Sigmoid colon (tissue), 6 donors: ENCODE measurements at regions not wholly inside any gene's neighbourhood (a gene's known extent, or its start where the extent isn't known, plus 50 kb on each side); places are given as distances from the start of the nearest gene placed in this dataset.
"Not testable (repeated sequence)": the region's sequence is repeated elsewhere in the genome, so short reads cannot be mapped to it uniquely, and the experiment has no call there.

Experiments
- DNase-seq: peaks from one replicate; pipeline ENCODE4 v3.0.0-alpha.2; 2019
- H3K27ac ChIP-seq, 4 donors: fragments of 200-600 bp; sonication (generic); one replicate each; pipeline ENCODE4 v1.5.1; 2016 to 2019; ENCODE audit warnings: mild to moderate bottlenecking in 1 of 4
- H3K27me3 ChIP-seq, 3 donors: fragments of 200-600 bp; sonication (generic); one replicate each; pipeline ENCODE4 v1.5.1; 2019; ENCODE audit warnings: mild to moderate bottlenecking in 1 of 3
- H3K36me3 ChIP-seq, 4 donors: fragments of 200-600 bp; sonication (generic); one replicate each; pipeline ENCODE4 v1.5.1; 2016 to 2019
- H3K4me1 ChIP-seq, 4 donors: fragments of 200-600 bp; sonication (generic); one replicate each; pipeline ENCODE4 v1.5.1; 2017 to 2019
- H3K4me3 ChIP-seq, 4 donors: fragments of 200-600 bp; sonication (generic); one replicate each; pipeline ENCODE4 v1.5.1; 2017 to 2019; ENCODE audit warnings: mild to moderate bottlenecking in 2 of 4, moderate library complexity in 1 of 4
- H3K9me3 ChIP-seq, 4 donors: fragments of 200-600 bp in 3 of 4; sonication (generic) in 3 of 4; one replicate each; pipeline versions ENCODE4 v1.5.1 to v1.6.1; 2013 to 2019
- EP300 ChIP-seq, 4 donors: sonication (generic); formaldehyde crosslinking; IDR thresholded peaks; one replicate each; pipeline ENCODE4 v1.6.1; 2017; ENCODE audit warnings: antibody characterized with exemption in 4 of 4
- POLR2A ChIP-seq, 2 donors: fragments of 450-650 bp; IDR thresholded peaks; one replicate each; pipeline ENCODE4 v1.6.1; 2016; ENCODE audit warnings: antibody characterized with exemption in 2 of 2, mild to moderate bottlenecking in 2 of 2, moderate library complexity in 2 of 2
- POLR2AphosphoS5 ChIP-seq, 4 donors: sonication (generic); formaldehyde crosslinking; IDR thresholded peaks; one replicate each; pipeline ENCODE4 v1.6.1; 2017; ENCODE audit warnings: antibody characterized with exemption in 4 of 4
- WGBS, 2 donors: extraction: QIAGEN DNeasy Blood & Tissue Kit; methylation state at CpG; one replicate each; pipeline ENCODE4 v1.1.7; 2013; 5-methylcytosine and 5-hydroxymethylcytosine counted together
- intact Hi-C: fragments of 100-400 bp; cut with DNase I; formaldehyde crosslinking; loops from one replicate; pipeline ENCODE4 v1.15.1; 2023
- TF ChIP-seq, protein P1 (sequence below), 4 experiments: fragments of 450-650 bp in 3 of 4; fragments of 200-600 bp in 1 of 4; IDR thresholded peaks; one replicate each; pipeline ENCODE4 v1.5.1; 2016 to 2019; ENCODE audit warnings: antibody characterized with exemption in 4 of 4, mild to moderate bottlenecking in 3 of 4, moderate library complexity in 2 of 4
- donor health status: healthy with polysubstance abuse.
- donor health status: healthy.

DNA sequence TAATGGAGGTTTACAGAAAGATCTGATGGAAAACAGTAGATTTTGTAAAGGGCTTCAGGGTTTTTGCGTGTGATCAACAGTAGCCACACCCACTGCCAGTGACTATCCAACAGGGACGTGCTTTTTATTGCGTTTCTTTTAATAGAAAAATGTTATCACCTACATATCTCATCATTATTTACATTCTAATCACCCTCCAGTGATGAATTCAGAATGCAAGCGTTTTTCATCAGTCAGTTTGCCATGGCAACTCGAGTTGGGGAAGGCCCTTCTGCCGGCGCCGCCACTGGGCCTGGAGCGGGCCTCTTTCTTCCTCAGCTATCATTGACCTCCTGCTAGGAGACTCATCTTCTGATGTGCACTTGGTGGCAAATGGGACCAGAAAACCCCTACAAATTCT is 90.3 kb upstream of the TMTC4 start:
- no peaks in the 10 kb centered on the region for H3K4me1 ChIP-seq
- no peak overlapping the region for H3K4me3 ChIP-seq
- no peaks in the 10 kb centered on the region for H3K27me3 ChIP-seq
- no peaks in the 10 kb centered on the region for H3K9me3 ChIP-seq
- intact Hi-C loops = no loop called here
- TF ChIP-seq POLR2A (IDR thresholded peaks at IDR 0.05) = no peak
- no peaks in the 10 kb centered on the region for H3K36me3 ChIP-seq
- DNase-seq = no peak
- no peak overlapping the region for H3K27ac ChIP-seq
- WGBS, 2 donors = 79 to 80% methylated on average over 9 of the region's 9 CpGs

DNA sequence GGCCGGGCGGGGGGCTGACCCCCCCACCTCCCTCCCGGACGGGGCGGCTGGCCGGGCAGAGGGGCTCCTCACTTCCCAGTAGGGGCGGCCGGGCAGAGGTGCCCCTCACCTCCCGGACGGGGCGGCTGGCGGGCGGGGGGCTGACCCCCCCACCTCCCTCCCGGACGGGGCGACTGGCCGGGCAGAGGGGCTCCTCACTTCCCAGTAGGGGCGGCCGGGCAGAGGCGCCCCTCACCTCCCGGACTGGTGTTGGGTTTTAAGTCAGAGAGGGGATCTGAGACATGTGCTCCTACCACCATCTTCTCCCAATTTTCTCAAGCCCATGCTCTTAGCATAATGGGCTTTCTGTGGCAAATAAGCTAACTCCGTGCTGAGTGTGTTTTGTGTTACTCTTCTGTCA is 87.5 kb upstream of the TMTC4 start:
- 95% methylated on average over 16 to 17 of the region's 22 CpGs for whole genome bisulfite sequencing, 2 donors
- intact Hi-C loops, H3K27ac ChIP-seq, H3K9me3 ChIP-seq, DNase-seq, H3K27me3 ChIP-seq, H3K4me1 ChIP-seq, H3K4me3 ChIP-seq, H3K36me3 ChIP-seq: not testable (repeated sequence)

DNA sequence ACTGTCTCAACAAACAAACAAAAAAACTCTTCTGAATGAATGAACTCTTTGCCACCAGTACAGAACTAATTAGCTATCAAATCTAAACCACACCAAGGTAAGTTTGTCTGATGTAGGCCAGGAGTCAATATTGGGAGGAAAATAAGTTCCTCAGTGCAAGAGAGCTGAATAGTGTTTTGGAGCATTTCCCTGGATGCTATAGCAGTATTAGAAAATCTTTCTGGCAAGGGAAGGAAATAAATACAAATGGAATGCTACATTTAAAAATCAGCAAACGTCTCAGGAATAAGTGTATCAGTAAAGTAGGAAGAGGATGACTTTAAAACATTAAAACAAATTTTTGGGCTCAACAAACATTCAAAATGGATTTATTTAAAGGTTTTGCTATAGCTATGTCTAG is 81.3 kb upstream of the TMTC4 start:
- intact Hi-C loops = no loop called here
- WGBS, 2 donors = 56 to 70% methylated on average over 1 of the region's 1 CpG
- DNase-seq = no peak

DNA sequence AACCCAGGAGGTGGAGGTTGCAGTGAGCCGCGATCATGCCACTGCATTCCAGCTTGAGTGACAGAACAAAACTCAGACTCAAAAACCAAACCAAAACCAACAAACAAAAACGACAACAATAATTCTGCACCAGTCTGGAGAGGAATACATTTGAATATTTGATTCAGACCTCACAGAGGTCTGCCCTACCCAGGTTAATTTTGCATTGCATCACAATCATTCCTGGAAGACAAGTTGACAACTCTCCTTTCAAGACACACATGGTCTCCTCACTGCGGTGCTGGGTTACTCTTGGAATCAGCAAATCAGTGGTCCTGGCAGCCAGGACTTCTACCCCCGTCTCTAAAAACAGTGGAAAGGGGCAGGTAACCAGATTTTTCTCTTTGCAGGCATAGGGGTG is 79.9 kb upstream of the TMTC4 start:
- TF ChIP-seq EP300 (IDR thresholded peaks at IDR 0.05) = no peak
- no peak for TF ChIP-seq POLR2A (IDR thresholded peaks at IDR 0.05)
- no peak for TF ChIP-seq POLR2AphosphoS5 (IDR thresholded peaks at IDR 0.05)
- TF ChIP-seq, protein P1, sequence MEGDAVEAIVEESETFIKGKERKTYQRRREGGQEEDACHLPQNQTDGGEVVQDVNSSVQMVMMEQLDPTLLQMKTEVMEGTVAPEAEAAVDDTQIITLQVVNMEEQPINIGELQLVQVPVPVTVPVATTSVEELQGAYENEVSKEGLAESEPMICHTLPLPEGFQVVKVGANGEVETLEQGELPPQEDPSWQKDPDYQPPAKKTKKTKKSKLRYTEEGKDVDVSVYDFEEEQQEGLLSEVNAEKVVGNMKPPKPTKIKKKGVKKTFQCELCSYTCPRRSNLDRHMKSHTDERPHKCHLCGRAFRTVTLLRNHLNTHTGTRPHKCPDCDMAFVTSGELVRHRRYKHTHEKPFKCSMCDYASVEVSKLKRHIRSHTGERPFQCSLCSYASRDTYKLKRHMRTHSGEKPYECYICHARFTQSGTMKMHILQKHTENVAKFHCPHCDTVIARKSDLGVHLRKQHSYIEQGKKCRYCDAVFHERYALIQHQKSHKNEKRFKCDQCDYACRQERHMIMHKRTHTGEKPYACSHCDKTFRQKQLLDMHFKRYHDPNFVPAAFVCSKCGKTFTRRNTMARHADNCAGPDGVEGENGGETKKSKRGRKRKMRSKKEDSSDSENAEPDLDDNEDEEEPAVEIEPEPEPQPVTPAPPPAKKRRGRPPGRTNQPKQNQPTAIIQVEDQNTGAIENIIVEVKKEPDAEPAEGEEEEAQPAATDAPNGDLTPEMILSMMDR (IDR thresholded peaks at IDR 0.05) = no peak
- Histone ChIP-seq H3K4me3 (no peak overlapping the region), H3K4me1 (no peaks in the 10 kb centered on the region), H3K27ac (no peak overlapping the region), H3K9me3 (no peaks in the 10 kb centered on the region), H3K36me3 (no peaks in the 10 kb centered on the region), H3K27me3 (no peaks in the 10 kb centered on the region)
- DNase-seq = no peak
- WGBS, 2 donors = 81 to 92% methylated on average over 5 of the region's 5 CpGs
- intact Hi-C loops = no loop called here

More for the DNA sequence above, 81.3 kb upstream of the TMTC4 start:
- Histone ChIP-seq H3K27ac (no peak overlapping the region), H3K4me1 (no peaks in the 10 kb centered on the region), H3K9me3 (no peaks in the 10 kb centered on the region), H3K4me3 (no peak overlapping the region), H3K27me3 (no peaks in the 10 kb centered on the region), H3K36me3 (no peaks in the 10 kb centered on the region)
- TF ChIP-seq EP300 (IDR thresholded peaks at IDR 0.05) (no peak), POLR2A (IDR thresholded peaks at IDR 0.05) (no peak), POLR2AphosphoS5 (IDR thresholded peaks at IDR 0.05) (no peak)
- TF ChIP-seq, protein P1 (IDR thresholded peaks at IDR 0.05) = no peak

DNA sequence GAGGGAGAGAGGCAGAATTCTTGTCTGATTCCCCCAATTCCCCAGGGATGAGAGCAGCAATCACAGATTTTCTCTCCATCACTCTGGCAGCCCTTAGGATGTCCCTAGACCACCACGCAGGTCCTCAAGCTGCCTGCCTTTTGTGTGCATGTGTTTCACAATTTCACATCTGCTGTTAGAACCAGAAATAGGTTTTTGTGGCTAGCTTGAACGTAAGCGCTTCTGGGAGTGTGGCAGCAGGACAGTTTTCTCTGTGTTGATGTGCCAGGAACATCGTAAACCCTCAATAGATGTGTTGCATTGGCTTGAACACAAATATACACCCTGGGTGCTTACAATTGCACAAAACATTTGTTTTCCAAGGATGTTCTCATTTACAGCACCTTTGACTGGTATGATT is 78.8 kb upstream of the TMTC4 start:
- no peak for DNase-seq
- H3K9me3 ChIP-seq = no peaks in the 10 kb centered on the region
- no peak overlapping the region for H3K4me3 ChIP-seq
- H3K27ac ChIP-seq = no peak overlapping the region
- no peaks in the 10 kb centered on the region for H3K4me1 ChIP-seq
- no peak for TF ChIP-seq POLR2AphosphoS5 (IDR thresholded peaks at IDR 0.05)
- no peak for TF ChIP-seq POLR2A (IDR thresholded peaks at IDR 0.05)
- TF ChIP-seq EP300 (IDR thresholded peaks at IDR 0.05) = no peak
- TF ChIP-seq, protein P1 (IDR thresholded peaks at IDR 0.05) = no peak
- WGBS, 2 donors = 73 to 78% methylated on average over 4 of the region's 4 CpGs
- intact Hi-C loops = no loop called here
- no peaks in the 10 kb centered on the region for H3K36me3 ChIP-seq
- H3K27me3 ChIP-seq = no peaks in the 10 kb centered on the region

DNA sequence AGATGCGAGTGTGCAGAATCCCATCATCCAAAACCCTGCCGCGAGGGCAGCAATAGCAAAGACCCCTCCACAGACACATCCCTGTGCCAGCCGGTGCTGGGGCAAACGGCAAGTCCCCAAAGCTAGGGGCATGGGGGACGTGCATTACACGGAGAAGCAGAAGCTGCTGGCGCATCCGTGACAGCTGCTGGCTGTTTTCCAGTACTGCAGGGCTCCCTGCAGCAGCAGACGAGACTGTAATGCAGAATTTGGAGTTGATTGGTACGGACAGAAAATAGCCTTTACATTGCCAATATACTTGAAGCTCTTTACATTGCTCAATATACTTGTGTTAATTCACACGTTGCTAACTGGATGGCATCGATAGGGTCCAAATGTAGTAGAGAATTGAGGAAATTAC is 77.2 kb upstream of the TMTC4 start:
- no peaks in the 10 kb centered on the region for H3K9me3 ChIP-seq
- H3K27ac ChIP-seq = no peak overlapping the region
- no peaks in the 10 kb centered on the region for H3K4me1 ChIP-seq
- H3K36me3 ChIP-seq = no peaks in the 10 kb centered on the region
- DNase-seq = no peak
- intact Hi-C loops = no loop called here
- H3K27me3 ChIP-seq = no peaks in the 10 kb centered on the region
- H3K4me3 ChIP-seq = no peak overlapping the region
- WGBS, 2 donors = 81 to 82% methylated on average over 13 of the region's 13 CpGs
- TF ChIP-seq, protein P1 (IDR thresholded peaks at IDR 0.05) = no peak
- TF ChIP-seq POLR2AphosphoS5 (IDR thresholded peaks at IDR 0.05) = no peak
